GM19351 (cell line): ENCODE measurements at regions not wholly inside any gene's neighbourhood (a gene's known extent, or its start where the extent isn't known, plus 50 kb on each side); places are given as distances from the start of the nearest gene placed in this dataset.

Experiments
- ATAC-seq: cut with Tn5 transposase; IDR thresholded peaks from one replicate; pipeline ENCODE4 v1.9.1; 2021; ENCODE audit warnings: mild to moderate bottlenecking, moderate library complexity; ENCODE audit not compliant: unreplicated experiment

GRCh38 chr7:12067156-12067831, 143.8 kb upstream of the TMEM106B start:
- peak; percentile 84 for ATAC-seq

- ATAC-seq: no peak
Observed at GRCh38 chr7:12069757-12070156, 141.3 kb upstream of the TMEM106B start.

- ATAC-seq: no peak
Observed at GRCh38 chr7:12074889-12075288, 136.2 kb upstream of the TMEM106B start.

- ATAC-seq: no peak
Observed at GRCh38 chr7:12080006-12080405, 131.1 kb upstream of the TMEM106B start.

- no peak for ATAC-seq
Observed at GRCh38 chr7:12085516-12085915, 125.6 kb upstream of the TMEM106B start.

- ATAC-seq: no peak
Observed at GRCh38 chr7:12089951-12090756, 120.9 kb upstream of the TMEM106B start.

GRCh38 chr7:12090757-12091221, 120.3 kb upstream of the TMEM106B start:
- ATAC-seq: no peak

GRCh38 chr7:12091231-12091630, 119.9 kb upstream of the TMEM106B start:
- no peak for ATAC-seq

GRCh38 chr7:12092499-12093130, 118.5 kb upstream of the TMEM106B start:
- ATAC-seq: no peak

GRCh38 chr7:12093365-12093764, 117.7 kb upstream of the TMEM106B start:
- no peak for ATAC-seq

- ATAC-seq: no peak
Observed at GRCh38 chr7:12094365-12094921, 116.7 kb upstream of the TMEM106B start.

- no peak for ATAC-seq
Observed at GRCh38 chr7:12102126-12102525, 109.0 kb upstream of the TMEM106B start.

GRCh38 chr7:12102527-12102926, 108.6 kb upstream of the TMEM106B start:
- ATAC-seq: no peak

- no peak for ATAC-seq
Observed at GRCh38 chr7:12103948-12104347, 107.1 kb upstream of the TMEM106B start.

GRCh38 chr7:12107381-12107780, 103.7 kb upstream of the TMEM106B start:
- ATAC-seq: no peak

GRCh38 chr7:12107841-12108254, 103.2 kb upstream of the TMEM106B start:
- no peak for ATAC-seq

- ATAC-seq: no peak
Observed at GRCh38 chr7:12110425-12110824, 100.7 kb upstream of the TMEM106B start.

GRCh38 chr7:12111422-12112405, 99.4 kb upstream of the TMEM106B start:
- ATAC-seq: peak; percentile 43

GRCh38 chr7:12117170-12117569, 93.9 kb upstream of the TMEM106B start:
- ATAC-seq: no peak

- no peak for ATAC-seq
Observed at GRCh38 chr7:12119620-12120303, 91.3 kb upstream of the TMEM106B start.
